GM19035 (cell line): ENCODE measurements at regions not wholly inside any gene's neighbourhood (a gene's known extent, or its start where the extent isn't known, plus 50 kb on each side); places are given as distances from the start of the nearest gene placed in this dataset.
"Not testable (repeated sequence)": the region's sequence is repeated elsewhere in the genome, so short reads cannot be mapped to it uniquely, and the experiment has no call there.

Experiments
- ATAC-seq: cut with Tn5 transposase; IDR thresholded peaks from one replicate; pipeline ENCODE4 v1.9.1; 2021; ENCODE audit not compliant: unreplicated experiment

DNA sequence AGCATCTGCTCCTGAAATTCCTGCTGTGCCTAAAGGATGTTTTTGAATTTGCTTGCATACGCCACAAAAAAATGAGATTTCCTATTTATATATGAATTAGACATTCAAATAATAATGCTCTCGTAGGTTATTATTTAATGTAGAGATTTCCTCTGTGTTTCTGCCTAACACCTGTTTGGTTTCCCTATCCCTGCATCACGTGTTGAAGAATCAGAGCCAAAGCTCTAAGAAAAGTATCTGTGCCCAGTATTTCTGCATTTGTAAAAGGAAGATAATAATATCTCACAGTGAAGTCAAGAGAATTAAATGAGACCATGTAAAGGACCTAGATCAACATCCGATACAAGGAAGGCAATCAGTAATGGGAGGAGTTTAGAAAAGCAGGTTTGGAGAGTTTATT is 179.5 kb downstream of the HNRNPD start:
- no peak for ATAC-seq

DNA sequence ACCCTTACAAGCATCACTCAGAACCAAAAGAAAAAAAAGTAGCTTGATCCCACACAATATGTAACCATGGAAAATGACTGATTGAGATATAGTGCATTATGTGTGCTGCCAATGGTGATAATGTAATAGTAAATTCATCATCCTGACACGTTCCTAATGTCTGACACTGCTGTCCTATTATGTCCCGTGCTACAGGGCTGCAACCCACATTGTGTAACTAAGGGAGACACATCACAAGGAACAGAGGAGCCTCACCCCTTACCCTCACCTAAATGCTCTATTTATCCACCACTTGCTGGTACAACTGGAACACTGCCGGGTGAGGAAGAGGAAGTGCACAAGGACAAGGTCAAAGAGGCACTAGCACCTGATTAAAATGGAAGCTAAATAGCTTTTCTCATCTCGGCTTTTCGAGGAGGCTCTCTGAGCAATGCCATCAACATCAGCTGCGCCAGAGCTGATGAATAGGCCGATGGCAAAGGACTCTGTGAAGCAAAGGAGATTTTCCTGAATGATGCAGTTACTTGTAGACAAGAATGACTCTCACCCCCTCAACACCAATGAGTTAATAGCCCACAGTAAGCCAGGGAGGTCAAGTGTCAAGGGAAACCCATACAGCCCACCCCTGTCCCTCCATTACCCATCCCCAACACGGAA is 181.6 kb downstream of the HNRNPD start:
- ATAC-seq: no peak

DNA sequence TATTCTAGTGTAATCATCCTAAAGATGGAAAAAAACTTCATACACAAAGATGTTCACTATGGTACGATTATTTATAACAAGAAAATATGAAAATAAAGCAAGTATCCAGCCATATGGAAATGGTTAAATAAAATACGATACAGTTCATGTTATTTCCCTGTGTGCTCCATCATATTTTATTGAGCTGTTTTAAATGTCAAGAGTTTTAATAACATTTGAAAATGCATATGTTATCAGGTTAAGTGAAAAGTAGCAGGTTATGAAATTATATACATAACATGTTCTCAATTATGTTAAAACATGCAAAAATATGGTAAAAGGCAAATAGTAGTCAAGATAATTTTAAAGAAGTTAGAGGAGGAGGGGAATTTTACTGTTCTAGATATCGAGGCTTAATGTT is 192.0 kb downstream of the HNRNPD start:
- ATAC-seq: no peak

DNA sequence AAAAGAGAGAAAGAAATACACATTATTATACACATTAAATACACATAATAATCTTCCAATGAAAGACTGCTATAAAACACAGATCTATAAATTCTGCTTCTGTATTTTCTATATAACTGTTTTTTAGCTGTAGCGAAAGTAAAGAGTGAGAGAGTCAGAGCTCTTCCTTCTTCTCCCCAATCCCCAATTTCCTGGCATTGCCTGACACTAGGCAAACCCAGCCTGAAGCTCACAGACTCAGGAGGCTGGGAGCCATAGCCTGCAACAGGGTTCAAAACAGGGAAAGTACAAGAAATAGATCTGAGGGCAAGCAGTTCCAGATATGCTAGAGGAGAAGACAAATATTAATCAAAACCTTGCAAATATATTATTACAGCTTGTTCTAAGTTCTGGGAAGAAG is 201.6 kb downstream of the HNRNPD start:
- no peak for ATAC-seq

DNA sequence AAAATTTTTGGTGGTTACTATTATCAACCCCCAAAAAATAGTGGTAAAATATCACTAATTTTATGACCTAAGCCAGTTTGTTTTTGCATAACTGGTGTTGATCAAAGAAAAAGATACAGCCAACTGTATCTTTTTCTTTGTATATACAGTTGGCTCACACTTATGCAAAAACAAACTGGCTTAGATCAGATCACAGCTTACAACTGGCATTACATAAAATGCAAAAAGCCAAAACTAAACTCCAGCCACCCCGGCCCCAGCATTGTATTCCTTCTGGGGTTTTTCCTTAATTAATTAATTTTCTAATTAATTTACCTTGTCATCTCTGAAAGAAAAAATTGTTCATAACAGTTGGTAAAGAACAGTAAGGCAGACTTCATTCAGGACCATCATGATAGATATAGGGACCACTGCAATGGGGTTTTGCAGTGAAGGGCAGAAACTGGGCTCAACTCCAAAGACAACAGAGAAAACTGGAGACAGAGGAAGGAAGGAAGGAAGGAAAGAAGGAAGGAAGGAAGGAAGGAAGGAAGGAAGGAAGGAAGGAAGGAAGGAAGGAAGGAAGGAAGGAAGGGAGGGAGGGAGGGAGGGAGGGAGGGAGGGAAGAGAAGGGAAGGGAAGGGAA is 202.1 kb downstream of the HNRNPD start:
- no peak for ATAC-seq

DNA sequence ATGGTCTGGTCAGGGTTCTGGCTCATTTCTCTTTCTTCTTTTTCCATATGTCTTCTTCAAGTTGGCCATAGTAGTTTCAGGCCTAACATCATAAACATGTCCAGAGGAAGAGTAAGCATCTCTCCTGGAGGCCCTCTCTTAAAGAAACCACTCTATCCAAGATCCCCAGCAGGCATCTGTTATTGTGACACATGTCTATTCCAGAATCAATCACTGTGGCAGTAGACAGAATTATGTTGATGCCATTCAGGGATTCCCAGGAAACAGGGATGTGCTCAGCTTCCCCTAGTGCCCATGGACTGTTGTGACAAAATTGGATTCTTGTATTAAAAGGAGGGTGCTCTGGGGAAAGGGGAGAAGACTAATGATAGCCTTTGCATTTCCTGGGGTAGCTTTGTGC is 224.0 kb downstream of the HNRNPD start:
- ATAC-seq: no peak

DNA sequence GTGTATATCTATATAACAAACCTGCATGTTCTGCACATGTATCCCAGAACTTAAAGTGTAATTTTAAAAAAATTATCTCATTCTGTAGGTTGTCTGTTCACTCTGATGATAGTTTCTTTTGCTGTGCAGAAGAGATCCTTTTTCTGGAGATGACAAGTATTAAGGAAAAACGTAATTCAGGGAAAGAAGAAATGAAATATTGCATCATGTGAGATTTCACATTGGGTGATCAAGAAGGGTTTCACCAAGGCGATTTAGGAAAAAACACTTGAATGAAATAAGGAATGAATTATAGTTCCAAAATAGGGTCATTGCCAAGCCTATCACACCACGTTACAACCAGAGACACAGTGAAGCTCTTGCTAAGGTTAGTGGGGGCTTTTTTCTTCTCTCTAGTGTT is 227.9 kb downstream of the HNRNPD start:
- no peak for ATAC-seq

DNA sequence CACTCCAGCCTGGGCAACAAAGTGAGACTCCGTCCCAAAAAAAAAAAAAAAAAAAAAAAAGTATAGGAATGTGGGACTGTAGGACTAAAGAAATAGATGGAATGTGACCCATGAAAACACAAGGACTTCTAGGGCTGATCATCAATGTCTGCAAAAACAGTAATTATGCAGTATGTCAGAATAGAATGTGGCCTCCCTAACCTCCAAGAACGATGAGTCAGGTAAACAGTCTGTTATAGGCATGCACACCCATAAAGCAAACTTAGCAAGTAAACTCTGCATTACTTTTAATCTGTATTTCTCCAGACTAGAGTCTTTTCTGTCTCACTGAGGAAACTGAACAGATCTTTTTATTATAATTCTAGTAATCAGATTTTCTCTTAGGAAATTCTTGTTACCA is 233.4 kb downstream of the HNRNPD start:
- ATAC-seq: no peak

DNA sequence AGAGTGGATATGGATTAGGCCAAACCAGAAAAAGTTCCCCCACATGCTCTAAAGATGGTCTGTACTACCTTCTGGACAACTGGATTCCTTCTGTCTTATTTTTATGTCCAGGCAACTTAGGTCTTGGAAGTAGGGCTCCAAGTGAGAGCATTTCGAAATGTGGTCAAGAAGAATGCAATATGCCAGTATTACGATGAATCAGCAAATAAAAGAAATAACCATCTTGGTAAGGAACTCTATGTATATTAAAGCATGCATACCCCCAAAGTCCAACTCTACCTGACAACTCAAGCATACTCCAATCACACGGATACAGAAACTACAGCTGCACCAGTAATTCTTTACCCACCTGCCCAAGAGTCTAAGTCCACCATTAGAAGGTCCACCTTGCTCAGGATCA is 234.5 kb downstream of the HNRNPD start:
- ATAC-seq: no peak

DNA sequence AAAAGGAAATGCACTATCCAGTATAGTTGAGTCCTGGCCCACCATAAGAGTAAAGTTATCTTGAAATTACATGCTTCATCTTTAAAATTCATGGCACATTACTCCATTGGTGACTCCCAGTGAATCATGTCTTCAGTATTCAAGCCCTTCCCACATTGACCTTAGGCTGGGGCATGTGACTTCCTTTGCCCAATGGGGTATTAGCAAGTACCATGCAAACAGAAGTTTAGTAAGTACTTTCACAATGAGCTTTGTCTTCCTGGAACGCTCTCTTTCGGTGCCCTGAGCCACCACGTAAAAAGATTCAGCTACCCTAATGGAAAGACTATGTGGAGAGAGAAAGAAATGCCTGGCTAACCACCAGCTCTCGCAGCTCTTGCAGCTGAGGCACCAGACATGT is 235.4 kb downstream of the HNRNPD start:
- ATAC-seq: no peak

DNA sequence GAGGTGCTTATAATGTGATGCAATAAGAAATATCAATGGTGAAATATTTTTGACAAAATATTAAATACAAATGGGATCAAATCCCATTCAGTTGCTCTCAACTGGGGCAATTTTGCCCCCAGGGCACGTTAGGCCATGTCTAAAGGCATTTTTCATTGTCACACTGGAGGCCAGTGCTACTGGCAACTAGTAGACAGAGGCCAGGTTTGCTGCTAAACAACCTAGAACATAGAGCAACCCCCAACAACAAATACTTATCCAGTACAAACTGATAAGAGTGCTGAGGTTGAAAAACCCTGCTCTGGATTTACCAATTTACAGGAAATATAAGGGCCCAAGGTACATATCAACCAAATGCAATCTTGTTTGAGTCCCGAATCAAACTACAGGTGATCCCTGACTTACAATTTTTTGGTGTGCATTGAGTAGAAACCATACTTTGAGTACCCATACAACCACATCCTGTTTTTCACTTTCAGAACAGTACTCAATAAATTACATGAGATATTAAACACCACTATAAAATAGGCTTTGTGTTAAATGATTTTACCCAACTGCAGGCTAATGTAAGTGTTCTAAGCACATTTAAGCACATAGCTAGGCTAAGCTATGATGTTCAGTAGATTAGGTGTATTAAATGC is 237.5 kb downstream of the HNRNPD start:
- ATAC-seq: no peak

DNA sequence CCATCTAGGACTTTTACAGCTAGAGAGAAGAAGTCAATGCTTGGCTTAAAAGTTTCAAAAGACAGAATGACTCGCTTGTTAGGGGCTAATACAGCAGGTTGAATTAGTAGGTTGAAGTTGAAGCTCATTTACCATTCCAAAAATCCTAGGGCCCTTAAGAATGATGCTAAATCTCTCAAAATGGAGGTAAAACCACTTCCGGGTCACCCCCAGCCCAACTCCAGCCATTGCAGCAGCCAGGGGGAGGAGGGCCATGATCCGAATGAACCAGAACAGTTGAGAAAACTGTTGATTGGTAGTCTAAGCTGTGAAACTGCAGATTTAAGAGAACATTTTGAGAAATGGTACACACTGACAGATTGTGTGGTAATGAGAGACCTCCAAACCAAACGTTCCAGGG is 245.4 kb downstream of the HNRNPD start:
- no peak for ATAC-seq

DNA sequence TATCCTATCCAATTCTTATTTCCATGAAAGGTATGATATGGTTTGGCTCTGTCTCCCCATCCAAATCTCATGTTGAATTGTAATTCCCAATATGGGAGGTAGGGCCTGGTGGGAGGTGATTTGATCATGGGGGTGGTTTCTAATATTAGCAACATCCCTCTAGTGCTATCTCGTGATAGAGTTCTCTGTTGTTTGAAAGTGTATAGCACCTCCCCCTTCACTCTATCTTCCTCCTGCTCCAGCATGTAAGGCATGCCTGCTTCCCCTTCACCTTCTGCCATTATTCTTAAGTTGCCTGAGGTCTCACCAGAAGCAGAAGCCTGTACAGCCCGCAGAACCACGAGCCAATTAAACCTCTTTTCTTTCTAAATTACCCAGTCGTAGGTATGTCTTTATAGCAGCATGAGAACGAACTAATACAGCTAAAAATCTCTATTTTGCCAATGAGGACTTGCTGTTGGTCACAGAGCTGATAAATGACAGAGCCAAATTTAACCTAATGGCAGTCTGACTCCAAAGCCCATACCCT is 247.2 kb downstream of the HNRNPD start:
- ATAC-seq: no peak

DNA sequence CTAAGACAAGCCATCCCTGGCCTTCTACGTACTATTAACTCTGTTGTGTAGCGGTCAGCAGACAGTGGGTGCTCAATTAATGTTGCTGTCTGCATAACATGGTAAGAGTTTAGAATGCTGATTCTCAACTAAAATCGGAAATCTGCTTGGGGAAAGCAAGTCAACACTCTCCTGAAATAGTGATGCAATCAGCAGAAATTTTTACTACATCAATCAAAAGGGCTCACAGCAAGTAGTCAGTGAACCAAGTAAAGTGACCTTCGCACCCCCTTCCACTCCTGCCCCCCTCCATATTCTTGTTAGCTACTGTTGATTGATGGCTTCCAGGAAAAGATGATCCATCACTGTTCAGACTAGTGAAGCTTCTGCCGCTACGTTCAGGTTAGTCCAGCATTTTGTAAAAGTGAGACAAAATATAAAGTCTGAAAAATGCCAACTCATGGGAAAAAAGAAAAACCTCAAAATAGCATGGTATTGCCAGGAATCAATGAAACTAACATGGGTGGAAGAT is 247.9 kb downstream of the HNRNPD start:
- no peak for ATAC-seq

DNA sequence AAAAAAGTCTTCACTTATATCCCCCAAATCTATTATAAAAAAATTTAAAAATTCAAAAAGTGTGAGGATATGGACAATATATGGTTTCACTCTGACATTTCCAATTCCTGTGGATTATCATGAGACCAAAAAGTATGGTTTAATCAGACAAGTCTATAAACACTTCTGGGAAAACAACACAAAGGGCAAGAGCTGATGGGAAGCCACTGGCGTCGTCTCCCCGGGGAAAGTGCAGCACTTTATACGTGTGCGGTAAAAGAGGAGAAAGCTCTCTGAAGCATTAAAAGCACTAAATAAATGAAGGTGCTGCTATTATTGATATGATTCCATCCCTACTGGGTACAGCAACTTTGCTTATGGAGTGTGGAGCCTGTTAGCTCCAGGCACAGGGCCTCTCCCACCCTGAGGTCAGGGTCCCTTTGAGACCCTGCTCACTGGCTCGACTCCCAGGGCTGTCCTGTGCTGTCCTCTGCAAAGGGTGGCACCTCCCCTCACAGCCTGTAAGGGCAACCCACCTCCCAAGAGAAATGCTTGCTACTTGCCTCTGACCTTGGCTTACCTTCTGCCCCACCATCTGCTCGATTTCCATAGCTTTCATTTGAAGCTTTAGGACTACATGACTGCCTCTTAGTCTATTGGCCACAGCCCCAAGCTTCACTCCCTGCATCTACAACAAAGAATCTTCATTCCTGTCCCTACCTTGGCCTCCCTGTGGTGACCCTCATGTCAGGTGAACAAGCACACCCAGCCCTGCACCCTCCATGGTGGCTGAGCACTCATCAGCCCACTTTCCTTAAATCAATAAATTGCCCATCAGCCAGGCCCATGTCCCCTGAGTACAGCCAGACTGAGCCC is 248.6 kb downstream of the HNRNPD start:
- ATAC-seq: no peak

DNA sequence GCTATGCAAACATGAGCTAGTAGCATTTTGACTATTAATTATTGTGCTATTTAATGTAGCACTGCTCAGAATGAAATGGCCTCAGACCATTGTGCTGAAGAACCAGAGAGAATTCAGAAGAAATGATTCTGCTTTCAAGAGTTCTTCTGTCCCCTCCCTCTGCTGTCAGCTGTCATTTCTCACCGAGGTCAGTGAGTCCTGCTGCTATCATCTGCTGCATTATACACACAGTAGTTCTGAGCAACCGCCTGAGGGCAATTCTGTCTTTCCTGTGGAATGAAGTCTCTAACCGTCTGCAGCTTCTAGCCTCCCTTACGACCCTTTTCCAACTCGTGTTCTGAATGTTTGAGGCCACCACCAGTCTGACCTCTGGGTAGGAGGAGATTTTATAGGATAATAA is 249.4 kb downstream of the HNRNPD start:
- no peak for ATAC-seq

DNA sequence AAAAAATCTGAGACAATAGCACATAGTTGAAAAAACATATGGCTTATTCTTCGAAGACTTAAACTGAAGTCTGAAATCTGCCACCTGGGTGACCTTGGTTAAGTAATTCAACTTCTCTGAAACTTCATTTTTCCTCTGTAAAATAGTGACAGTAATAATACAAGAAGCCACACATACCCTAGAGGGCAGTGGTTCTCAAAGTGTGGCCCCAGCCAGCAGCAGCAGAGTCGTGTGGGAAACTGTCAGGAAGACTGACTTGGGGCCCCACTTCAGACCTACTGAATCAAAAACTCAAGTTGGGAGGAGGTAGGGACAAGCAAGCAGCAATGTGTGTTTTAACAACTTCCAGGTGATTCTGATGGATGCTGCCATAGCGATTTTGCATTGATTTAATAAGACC is 249.9 kb downstream of the HNRNPD start:
- no peak for ATAC-seq

DNA sequence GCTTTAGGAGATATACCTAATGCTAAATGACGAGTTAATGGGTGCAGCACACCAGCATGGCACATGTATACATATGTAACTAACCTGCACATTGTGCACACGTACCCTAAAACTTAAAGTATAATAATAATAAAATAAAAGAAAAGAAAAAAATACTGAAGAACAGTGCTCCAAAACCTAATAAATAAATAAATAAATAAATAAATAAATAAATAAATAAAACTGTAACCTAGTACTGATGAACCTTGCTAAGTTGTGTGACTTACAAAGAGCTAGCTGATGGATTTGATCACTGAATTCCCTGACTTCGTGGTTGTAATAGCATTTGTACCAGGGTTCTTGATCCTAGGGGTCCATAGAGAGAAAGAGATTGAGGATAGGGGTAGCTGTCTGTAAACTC is 258.6 kb downstream of the HNRNPD start:
- not testable (repeated sequence) for ATAC-seq

DNA sequence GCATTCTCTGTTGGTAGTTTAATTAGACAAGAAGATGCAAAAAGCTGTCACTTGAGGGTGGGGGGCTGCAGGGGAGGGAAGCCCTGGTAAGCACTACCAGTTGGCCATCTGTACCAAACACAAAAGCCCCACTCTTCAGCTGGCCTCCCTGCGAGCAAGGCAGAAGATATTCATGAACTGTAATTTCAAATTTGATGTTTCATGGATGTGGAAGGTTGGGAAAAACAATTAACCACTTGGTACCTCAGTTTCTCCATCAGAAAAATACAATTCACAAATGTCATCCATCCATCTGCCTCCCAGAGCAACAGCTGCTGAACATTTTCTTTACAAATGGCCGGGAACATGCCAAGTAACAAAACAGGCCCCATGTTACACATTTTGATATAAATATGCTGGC is 265.3 kb downstream of the HNRNPD start:
- no peak for ATAC-seq

DNA sequence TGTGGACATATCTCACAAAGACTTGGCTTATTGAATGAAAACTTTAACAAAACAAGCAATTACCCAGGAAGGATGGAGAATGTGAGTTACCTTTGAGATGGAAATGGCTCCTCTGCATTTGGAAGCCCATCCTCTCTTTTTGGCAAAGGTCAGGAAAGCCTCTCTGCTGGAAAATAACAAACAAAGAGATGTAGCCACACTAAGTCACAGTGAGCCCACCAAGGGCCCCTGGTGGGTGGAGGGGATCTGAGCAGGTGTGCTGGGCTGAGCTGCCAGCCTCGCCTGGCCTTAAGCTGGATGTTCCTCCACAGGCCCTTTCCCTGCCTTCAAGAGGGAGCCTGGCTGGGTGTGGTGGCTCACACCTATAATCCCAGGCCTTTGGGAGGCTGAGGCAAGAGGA is 269.2 kb downstream of the HNRNPD start:
- ATAC-seq: no peak

DNA sequence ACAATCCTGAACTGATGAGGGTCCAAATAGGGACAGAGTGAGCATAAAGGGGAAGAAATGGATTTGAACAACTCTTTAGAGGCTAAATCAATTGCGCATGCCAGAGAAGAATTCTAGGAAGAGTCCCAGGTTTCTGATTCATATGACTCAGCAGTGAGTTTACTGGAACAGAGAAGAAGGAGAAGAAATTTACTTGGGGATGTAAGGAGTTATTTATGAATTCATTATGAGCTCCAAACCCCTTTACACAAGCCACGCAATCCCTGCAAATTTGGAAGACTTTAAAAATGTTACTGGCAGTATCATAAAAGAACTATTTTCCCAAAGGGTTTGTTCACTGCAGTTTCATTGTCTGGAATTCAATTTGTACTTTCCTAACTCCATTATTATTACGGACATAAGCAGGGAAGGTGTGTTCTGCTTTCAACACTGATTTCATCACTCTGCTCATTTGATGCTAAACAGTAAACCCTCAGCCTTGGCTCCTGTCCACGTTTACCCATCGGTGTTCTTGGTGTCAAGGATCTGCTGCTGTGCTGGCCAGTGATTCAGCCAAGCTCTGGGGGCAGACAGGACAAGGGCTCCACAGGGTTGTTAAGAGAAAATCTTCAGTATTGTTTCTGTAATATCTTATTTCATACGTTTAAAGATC is 273.7 kb downstream of the HNRNPD start:
- no peak for ATAC-seq
